Upper lobe of left lung (tissue), 4 donors: ENCODE measurements at regions not wholly inside any gene's neighbourhood (a gene's known extent, or its start where the extent isn't known, plus 50 kb on each side); places are given as distances from the start of the nearest gene placed in this dataset.
"Not testable (repeated sequence)": the region's sequence is repeated elsewhere in the genome, so short reads cannot be mapped to it uniquely, and the experiment has no call there.

ENCODE experiments used
- EP300 ChIP-seq, 4 donors: sonication (generic); formaldehyde crosslinking; IDR thresholded peaks; one replicate each; pipeline ENCODE4 v1.5.1; 2017; ENCODE audit warnings: antibody characterized with exemption in 4 of 4, control low read depth in 2 of 4
- POLR2A ChIP-seq, 4 donors: fragments of 450-650 bp; IDR thresholded peaks; one replicate each; pipeline ENCODE4 v1.5.1; 2016 to 2017; ENCODE audit warnings: antibody characterized with exemption in 4 of 4, mild to moderate bottlenecking in 2 of 4
- POLR2AphosphoS5 ChIP-seq, 2 donors: sonication (generic); formaldehyde crosslinking; IDR thresholded peaks; one replicate each; pipeline ENCODE4 v1.5.1; 2017; ENCODE audit warnings: antibody characterized with exemption in 2 of 2
- TF ChIP-seq, protein P1 (sequence below), 6 experiments: fragments of 450-650 bp in 4 of 6; fragments of 200-600 bp in 2 of 6; sonication (generic) in 2 of 6; IDR thresholded peaks; one replicate each; pipeline ENCODE4 v1.5.1; 2016 to 2019; ENCODE audit warnings: antibody characterized with exemption in 6 of 6

DNA sequence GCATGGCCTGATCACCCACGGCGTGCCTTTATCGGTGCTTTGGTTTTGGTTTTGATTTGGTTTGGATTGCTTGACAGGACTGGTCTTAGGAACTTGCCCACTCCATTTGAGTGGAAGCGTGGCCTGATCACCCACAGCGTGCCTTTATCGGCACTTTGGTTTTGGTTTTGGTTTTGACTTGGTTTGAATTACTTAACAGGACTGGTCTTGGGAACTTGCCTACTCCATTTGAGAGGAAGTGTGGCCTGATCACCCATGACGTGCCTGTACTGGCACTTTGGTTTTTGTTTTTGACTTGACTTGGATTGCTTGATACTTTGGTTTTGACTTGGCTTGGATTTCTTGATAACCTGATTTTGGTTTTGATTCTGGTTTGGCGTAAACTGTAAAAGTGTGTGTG lies 115.5 kb upstream of the PGR start:
- TF ChIP-seq, protein P1, sequence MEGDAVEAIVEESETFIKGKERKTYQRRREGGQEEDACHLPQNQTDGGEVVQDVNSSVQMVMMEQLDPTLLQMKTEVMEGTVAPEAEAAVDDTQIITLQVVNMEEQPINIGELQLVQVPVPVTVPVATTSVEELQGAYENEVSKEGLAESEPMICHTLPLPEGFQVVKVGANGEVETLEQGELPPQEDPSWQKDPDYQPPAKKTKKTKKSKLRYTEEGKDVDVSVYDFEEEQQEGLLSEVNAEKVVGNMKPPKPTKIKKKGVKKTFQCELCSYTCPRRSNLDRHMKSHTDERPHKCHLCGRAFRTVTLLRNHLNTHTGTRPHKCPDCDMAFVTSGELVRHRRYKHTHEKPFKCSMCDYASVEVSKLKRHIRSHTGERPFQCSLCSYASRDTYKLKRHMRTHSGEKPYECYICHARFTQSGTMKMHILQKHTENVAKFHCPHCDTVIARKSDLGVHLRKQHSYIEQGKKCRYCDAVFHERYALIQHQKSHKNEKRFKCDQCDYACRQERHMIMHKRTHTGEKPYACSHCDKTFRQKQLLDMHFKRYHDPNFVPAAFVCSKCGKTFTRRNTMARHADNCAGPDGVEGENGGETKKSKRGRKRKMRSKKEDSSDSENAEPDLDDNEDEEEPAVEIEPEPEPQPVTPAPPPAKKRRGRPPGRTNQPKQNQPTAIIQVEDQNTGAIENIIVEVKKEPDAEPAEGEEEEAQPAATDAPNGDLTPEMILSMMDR (IDR thresholded peaks at IDR 0.05) = not testable (repeated sequence)
- TF ChIP-seq POLR2AphosphoS5, POLR2A, EP300 (IDR thresholded peaks at IDR 0.05): not testable (repeated sequence)
